PFSK-1 (cell line): ENCODE measurements at regions not wholly inside any gene's neighbourhood (a gene's known extent, or its start where the extent isn't known, plus 50 kb on each side); places are given as distances from the start of the nearest gene placed in this dataset.

ENCODE experiments used
- POLR2AphosphoS5 ChIP-seq: IDR thresholded peaks from 2 replicates; pipeline ENCODE4 v1.6.1; 2012; ENCODE audit warnings: low read depth, mild to moderate bottlenecking, control low read depth, low read length, moderate library complexity
- TAF1 ChIP-seq: IDR thresholded peaks from 2 replicates; pipeline ENCODE4 v1.6.1; 2012; ENCODE audit warnings: low read length, control low read depth, borderline replicate concordance; ENCODE audit not compliant: insufficient read depth
- TF ChIP-seq, protein P1 (sequence below), 2 experiments: IDR thresholded peaks; 2 replicates each; pipeline versions ENCODE4 v1.6.1 to v1.8.0; 2011 to 2012; ENCODE audit warnings: low read depth in 2 of 2, low read length in 2 of 2, control low read depth in 1 of 2, inconsistent platforms in 1 of 2, mild to moderate bottlenecking in 1 of 2, moderate library complexity in 1 of 2; ENCODE audit not compliant: insufficient read depth in 1 of 2

DNA sequence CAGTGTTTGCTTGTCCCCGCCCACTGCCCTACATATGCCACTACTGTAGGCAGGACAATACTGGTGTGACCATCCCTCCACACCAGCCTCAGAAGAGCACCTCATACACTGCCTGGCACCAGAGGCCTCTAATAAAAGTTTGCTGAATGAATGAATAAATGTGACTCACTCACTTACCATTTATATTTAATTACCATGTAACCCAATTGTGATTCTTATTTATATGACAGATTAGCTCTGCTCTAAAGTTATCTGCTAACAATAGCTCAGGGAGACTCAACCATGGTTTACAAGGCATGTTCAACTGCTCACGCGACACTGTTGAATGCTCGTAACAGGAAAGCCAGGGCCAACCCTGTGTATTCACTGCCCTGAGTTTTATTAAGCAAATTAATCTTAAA is 66.0 kb upstream of the DOCK9 start:
- TF ChIP-seq, protein P1, sequence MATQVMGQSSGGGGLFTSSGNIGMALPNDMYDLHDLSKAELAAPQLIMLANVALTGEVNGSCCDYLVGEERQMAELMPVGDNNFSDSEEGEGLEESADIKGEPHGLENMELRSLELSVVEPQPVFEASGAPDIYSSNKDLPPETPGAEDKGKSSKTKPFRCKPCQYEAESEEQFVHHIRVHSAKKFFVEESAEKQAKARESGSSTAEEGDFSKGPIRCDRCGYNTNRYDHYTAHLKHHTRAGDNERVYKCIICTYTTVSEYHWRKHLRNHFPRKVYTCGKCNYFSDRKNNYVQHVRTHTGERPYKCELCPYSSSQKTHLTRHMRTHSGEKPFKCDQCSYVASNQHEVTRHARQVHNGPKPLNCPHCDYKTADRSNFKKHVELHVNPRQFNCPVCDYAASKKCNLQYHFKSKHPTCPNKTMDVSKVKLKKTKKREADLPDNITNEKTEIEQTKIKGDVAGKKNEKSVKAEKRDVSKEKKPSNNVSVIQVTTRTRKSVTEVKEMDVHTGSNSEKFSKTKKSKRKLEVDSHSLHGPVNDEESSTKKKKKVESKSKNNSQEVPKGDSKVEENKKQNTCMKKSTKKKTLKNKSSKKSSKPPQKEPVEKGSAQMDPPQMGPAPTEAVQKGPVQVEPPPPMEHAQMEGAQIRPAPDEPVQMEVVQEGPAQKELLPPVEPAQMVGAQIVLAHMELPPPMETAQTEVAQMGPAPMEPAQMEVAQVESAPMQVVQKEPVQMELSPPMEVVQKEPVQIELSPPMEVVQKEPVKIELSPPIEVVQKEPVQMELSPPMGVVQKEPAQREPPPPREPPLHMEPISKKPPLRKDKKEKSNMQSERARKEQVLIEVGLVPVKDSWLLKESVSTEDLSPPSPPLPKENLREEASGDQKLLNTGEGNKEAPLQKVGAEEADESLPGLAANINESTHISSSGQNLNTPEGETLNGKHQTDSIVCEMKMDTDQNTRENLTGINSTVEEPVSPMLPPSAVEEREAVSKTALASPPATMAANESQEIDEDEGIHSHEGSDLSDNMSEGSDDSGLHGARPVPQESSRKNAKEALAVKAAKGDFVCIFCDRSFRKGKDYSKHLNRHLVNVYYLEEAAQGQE (IDR thresholded peaks at IDR 0.05; ENCODE audit: insufficient read depth in 1 of 2, low read depth in 2 of 2, low read length in 2 of 2) = no peak
- TF ChIP-seq POLR2AphosphoS5 (no peak), TAF1 (no peak)
